ENCODE measurements at regions not wholly inside any gene's neighbourhood (a gene's known extent, or its start where the extent isn't known, plus 50 kb on each side); places are given as distances from the start of the nearest gene placed in this dataset.
"Not testable (repeated sequence)": the region's sequence is repeated elsewhere in the genome, so short reads cannot be mapped to it uniquely, and the experiment has no call there.

- Histone ChIP-seq H3K27me3 (ENCODE audit: control insufficient read depth, insufficient read depth, low read length) (no peaks in the 10 kb centered on the region), H3K4me3 (ENCODE audit: low read depth, low read length) (no peak overlapping the region), H3K9ac (ENCODE audit: low read depth, low read length) (no peak overlapping the region), H3K9me3 (ENCODE audit: control insufficient read depth, insufficient read depth, low read length) (no peaks in the 10 kb centered on the region), H3K4me1 (ENCODE audit: control insufficient read depth, insufficient read depth, low read length) (no peaks in the 10 kb centered on the region), H3K36me3 (ENCODE audit: control insufficient read depth, insufficient read depth, low read length) (no peaks in the 10 kb centered on the region)
Observed at GRCh38 chr10:62964026-62964425, 147.9 kb upstream of the EGR2 start.

GRCh38 chr10:62961951-62962523 is 145.9 kb upstream of the EGR2 start:
- Histone ChIP-seq H3K4me3 (ENCODE audit: low read depth, low read length) (no peak overlapping the region), H3K36me3 (ENCODE audit: control insufficient read depth, insufficient read depth, low read length) (no peaks in the 10 kb centered on the region), H3K4me1 (ENCODE audit: control insufficient read depth, insufficient read depth, low read length) (no peaks in the 10 kb centered on the region), H3K9ac (ENCODE audit: low read depth, low read length) (no peak overlapping the region), H3K27me3 (ENCODE audit: control insufficient read depth, insufficient read depth, low read length) (no peaks in the 10 kb centered on the region), H3K9me3 (ENCODE audit: control insufficient read depth, insufficient read depth, low read length) (no peaks in the 10 kb centered on the region)

GRCh38 chr10:62960416-62960815 is 144.2 kb upstream of the EGR2 start:
- Histone ChIP-seq H3K36me3 (ENCODE audit: control insufficient read depth, insufficient read depth, low read length) (no peaks in the 10 kb centered on the region), H3K4me3 (ENCODE audit: low read depth, low read length) (no peak overlapping the region), H3K9me3 (ENCODE audit: control insufficient read depth, insufficient read depth, low read length) (no peaks in the 10 kb centered on the region), H3K9ac (ENCODE audit: low read depth, low read length) (no peak overlapping the region), H3K4me1 (ENCODE audit: control insufficient read depth, insufficient read depth, low read length) (no peaks in the 10 kb centered on the region), H3K27me3 (ENCODE audit: control insufficient read depth, insufficient read depth, low read length) (no peaks in the 10 kb centered on the region)

- no peak overlapping the region for H3K9ac ChIP-seq (ENCODE audit: low read depth, low read length)
- no peaks in the 10 kb centered on the region for H3K4me1 ChIP-seq (ENCODE audit: control insufficient read depth, insufficient read depth, low read length)
- H3K36me3 ChIP-seq (ENCODE audit: control insufficient read depth, insufficient read depth, low read length) = no peaks in the 10 kb centered on the region
- no peaks in the 10 kb centered on the region for H3K9me3 ChIP-seq (ENCODE audit: control insufficient read depth, insufficient read depth, low read length)
- no peak overlapping the region for H3K4me3 ChIP-seq (ENCODE audit: low read depth, low read length)
- H3K27me3 ChIP-seq (ENCODE audit: control insufficient read depth, insufficient read depth, low read length) = no peaks in the 10 kb centered on the region
Observed at GRCh38 chr10:62959553-62959952, 143.4 kb upstream of the EGR2 start.

- Histone ChIP-seq H3K9ac (ENCODE audit: low read depth, low read length) (no peak overlapping the region), H3K36me3 (ENCODE audit: control insufficient read depth, insufficient read depth, low read length) (no peaks in the 10 kb centered on the region), H3K27me3 (ENCODE audit: control insufficient read depth, insufficient read depth, low read length) (no peaks in the 10 kb centered on the region), H3K4me3 (ENCODE audit: low read depth, low read length) (no peak overlapping the region), H3K4me1 (ENCODE audit: control insufficient read depth, insufficient read depth, low read length) (no peaks in the 10 kb centered on the region), H3K9me3 (ENCODE audit: control insufficient read depth, insufficient read depth, low read length) (no peaks in the 10 kb centered on the region)
Observed at GRCh38 chr10:62958980-62959379, 142.8 kb upstream of the EGR2 start.

- peaks cover 3% of the 10 kb centered on the region for H3K9me3 ChIP-seq (ENCODE audit: control insufficient read depth, insufficient read depth, low read length)
- no peak overlapping the region for H3K9ac ChIP-seq (ENCODE audit: low read depth, low read length)
Observed at GRCh38 chr10:62946278-62946677, 130.1 kb upstream of the EGR2 start.

GRCh38 chr10:62939698-62940097 is 123.5 kb upstream of the EGR2 start:
- H3K4me1 ChIP-seq (ENCODE audit: control insufficient read depth, insufficient read depth, low read length) = no peaks in the 10 kb centered on the region
- no peak overlapping the region for H3K9ac ChIP-seq (ENCODE audit: low read depth, low read length)
- no peak overlapping the region for H3K4me3 ChIP-seq (ENCODE audit: low read depth, low read length)
- no peaks in the 10 kb centered on the region for H3K36me3 ChIP-seq (ENCODE audit: control insufficient read depth, insufficient read depth, low read length)
- no peaks in the 10 kb centered on the region for H3K9me3 ChIP-seq (ENCODE audit: control insufficient read depth, insufficient read depth, low read length)
- no peaks in the 10 kb centered on the region for H3K27me3 ChIP-seq (ENCODE audit: control insufficient read depth, insufficient read depth, low read length)

More at GRCh38 chr10:62946278-62946677, 130.1 kb upstream of the EGR2 start:
- no peaks in the 10 kb centered on the region for H3K4me1 ChIP-seq (ENCODE audit: control insufficient read depth, insufficient read depth, low read length)
- no peaks in the 10 kb centered on the region for H3K36me3 ChIP-seq (ENCODE audit: control insufficient read depth, insufficient read depth, low read length)
- H3K27me3 ChIP-seq (ENCODE audit: control insufficient read depth, insufficient read depth, low read length) = no peaks in the 10 kb centered on the region
- H3K4me3 ChIP-seq (ENCODE audit: low read depth, low read length) = no peak overlapping the region

- H3K36me3 ChIP-seq (ENCODE audit: control insufficient read depth, insufficient read depth, low read length) = no peaks in the 10 kb centered on the region
- no peak overlapping the region for H3K4me3 ChIP-seq (ENCODE audit: low read depth, low read length)
- no peaks in the 10 kb centered on the region for H3K27me3 ChIP-seq (ENCODE audit: control insufficient read depth, insufficient read depth, low read length)
Observed at GRCh38 chr10:62938672-62939071, 122.5 kb upstream of the EGR2 start.

GRCh38 chr10:62937674-62938073 is 121.5 kb upstream of the EGR2 start:
- Histone ChIP-seq H3K4me3 (ENCODE audit: low read depth, low read length) (no peak overlapping the region), H3K9ac (ENCODE audit: low read depth, low read length) (no peak overlapping the region), H3K9me3 (ENCODE audit: control insufficient read depth, insufficient read depth, low read length) (no peaks in the 10 kb centered on the region), H3K36me3 (ENCODE audit: control insufficient read depth, insufficient read depth, low read length) (no peaks in the 10 kb centered on the region), H3K27me3 (ENCODE audit: control insufficient read depth, insufficient read depth, low read length) (no peaks in the 10 kb centered on the region), H3K4me1 (ENCODE audit: control insufficient read depth, insufficient read depth, low read length) (no peaks in the 10 kb centered on the region)

More at GRCh38 chr10:62938672-62939071, 122.5 kb upstream of the EGR2 start:
- Histone ChIP-seq H3K9me3 (ENCODE audit: control insufficient read depth, insufficient read depth, low read length) (no peaks in the 10 kb centered on the region), H3K9ac (ENCODE audit: low read depth, low read length) (no peak overlapping the region), H3K4me1 (ENCODE audit: control insufficient read depth, insufficient read depth, low read length) (no peaks in the 10 kb centered on the region)

GRCh38 chr10:62935022-62935421 is 118.9 kb upstream of the EGR2 start:
- H3K36me3 ChIP-seq (ENCODE audit: control insufficient read depth, insufficient read depth, low read length) = no peaks in the 10 kb centered on the region
- H3K9ac ChIP-seq (ENCODE audit: low read depth, low read length) = no peak overlapping the region
- H3K4me3 ChIP-seq (ENCODE audit: low read depth, low read length) = no peak overlapping the region

GRCh38 chr10:62934258-62934657 is 118.1 kb upstream of the EGR2 start:
- H3K9ac ChIP-seq (ENCODE audit: low read depth, low read length) = no peak overlapping the region
- H3K27me3 ChIP-seq (ENCODE audit: control insufficient read depth, insufficient read depth, low read length) = no peaks in the 10 kb centered on the region
- H3K9me3 ChIP-seq (ENCODE audit: control insufficient read depth, insufficient read depth, low read length) = no peaks in the 10 kb centered on the region
- H3K36me3 ChIP-seq (ENCODE audit: control insufficient read depth, insufficient read depth, low read length) = no peaks in the 10 kb centered on the region
- H3K4me1 ChIP-seq (ENCODE audit: control insufficient read depth, insufficient read depth, low read length) = no peaks in the 10 kb centered on the region
- no peak overlapping the region for H3K4me3 ChIP-seq (ENCODE audit: low read depth, low read length)

More at GRCh38 chr10:62935022-62935421, 118.9 kb upstream of the EGR2 start:
- Histone ChIP-seq H3K27me3 (ENCODE audit: control insufficient read depth, insufficient read depth, low read length) (no peaks in the 10 kb centered on the region), H3K9me3 (ENCODE audit: control insufficient read depth, insufficient read depth, low read length) (no peaks in the 10 kb centered on the region), H3K4me1 (ENCODE audit: control insufficient read depth, insufficient read depth, low read length) (no peaks in the 10 kb centered on the region)

- not testable (repeated sequence) for H3K36me3 ChIP-seq (ENCODE audit: control insufficient read depth, insufficient read depth, low read length); H3K9me3 ChIP-seq (ENCODE audit: control insufficient read depth, insufficient read depth, low read length); H3K9ac ChIP-seq (ENCODE audit: low read depth, low read length); H3K4me3 ChIP-seq (ENCODE audit: low read depth, low read length); H3K27me3 ChIP-seq (ENCODE audit: control insufficient read depth, insufficient read depth, low read length); H3K4me1 ChIP-seq (ENCODE audit: control insufficient read depth, insufficient read depth, low read length)
Observed at GRCh38 chr10:62928763-62929162, 112.6 kb upstream of the EGR2 start.
